K562 (cell line): ENCODE measurements at regions not wholly inside any gene's neighbourhood (a gene's known extent, or its start where the extent isn't known, plus 50 kb on each side); places are given as distances from the start of the nearest gene placed in this dataset.

Experiments used
- FOXM1 ChIP-seq, 2 experiments: fragments of 450-650 bp in 1 of 2; sonication (generic) in 1 of 2; formaldehyde crosslinking in 1 of 2; IDR thresholded peaks; 2 replicates each; pipeline versions ENCODE4 v1.6.1 to v1.9.0; 2017 to 2022; ENCODE audit warnings: low read depth in 2 of 2, mild to moderate bottlenecking in 2 of 2, missing genetic modification reagents in 1 of 2, moderate library complexity in 1 of 2
- HNRNPK ChIP-seq: fragments of 200-400 bp; formaldehyde crosslinking; IDR thresholded peaks from one replicate; pipeline ENCODE4 v1.6.1; 2018; ENCODE audit warnings: mild to moderate bottlenecking, low read depth, low read length; ENCODE audit not compliant: poor library complexity, severe bottlenecking
- NFRKB ChIP-seq: fragments of 450-650 bp; IDR thresholded peaks from 2 replicates; pipeline ENCODE4 v1.6.1; 2016; ENCODE audit warnings: low read depth
- SMAD2 ChIP-seq: fragments of 150-350 bp; IDR thresholded peaks from 2 replicates; pipeline ENCODE4 v1.6.1; 2014; ENCODE audit warnings: low read depth, mild to moderate bottlenecking, low read length
- ZKSCAN1 ChIP-seq: fragments of 150-350 bp; IDR thresholded peaks from 2 replicates; pipeline ENCODE4 v1.6.1; 2016; ENCODE audit warnings: low read depth, low read length
- ZNF239 ChIP-seq: fragments of 250-450 bp; sonication (Bioruptor Pico); IDR thresholded peaks from 2 replicates; pipeline ENCODE4 v1.4.0; 2020; ENCODE audit warnings: mild to moderate bottlenecking
- ZNF696 ChIP-seq: fragments of 250-450 bp; sonication (Bioruptor Pico); conservative IDR thresholded peaks from 2 replicates; pipeline ENCODE4 v1.4.0; 2020; ENCODE audit warnings: mild to moderate bottlenecking, moderate library complexity
- TF ChIP-seq, protein P1 (sequence below), 2 experiments: fragments of 450-650 bp; formaldehyde crosslinking in 1 of 2; IDR thresholded peaks; 2 replicates each; pipeline versions ENCODE4 v1.4.0 to v1.6.1; 2014 to 2020; ENCODE audit warnings: mild to moderate bottlenecking in 2 of 2, borderline replicate concordance in 1 of 2, low read depth in 1 of 2
- TF ChIP-seq, protein P2 (sequence below): fragments of 250-450 bp; sonication (Bioruptor Pico); IDR thresholded peaks from 2 replicates; pipeline ENCODE4 v1.4.0; 2020; ENCODE audit warnings: mild to moderate bottlenecking, moderate library complexity
- TF ChIP-seq, protein P3 (sequence below), 3 experiments: IDR thresholded peaks in 2 of 3; conservative IDR thresholded peaks in 1 of 3; 2 replicates each; pipeline ENCODE4 v1.5.1; 2011 to 2012; ENCODE audit warnings: low read length in 3 of 3, mild to moderate bottlenecking in 3 of 3, control low read depth in 2 of 3, improper control_type of control experiment in 1 of 3, inconsistent platforms in 1 of 3, low read depth in 1 of 3, mixed read lengths in 1 of 3, moderate library complexity in 1 of 3; ENCODE audit not compliant: insufficient read depth in 2 of 3
- TF ChIP-seq, protein P4 (sequence below): sonication (generic); formaldehyde crosslinking; IDR thresholded peaks from 2 replicates; pipeline ENCODE4 v1.4.0; 2020; ENCODE audit warnings: mild to moderate bottlenecking, missing genetic modification reagents

DNA sequence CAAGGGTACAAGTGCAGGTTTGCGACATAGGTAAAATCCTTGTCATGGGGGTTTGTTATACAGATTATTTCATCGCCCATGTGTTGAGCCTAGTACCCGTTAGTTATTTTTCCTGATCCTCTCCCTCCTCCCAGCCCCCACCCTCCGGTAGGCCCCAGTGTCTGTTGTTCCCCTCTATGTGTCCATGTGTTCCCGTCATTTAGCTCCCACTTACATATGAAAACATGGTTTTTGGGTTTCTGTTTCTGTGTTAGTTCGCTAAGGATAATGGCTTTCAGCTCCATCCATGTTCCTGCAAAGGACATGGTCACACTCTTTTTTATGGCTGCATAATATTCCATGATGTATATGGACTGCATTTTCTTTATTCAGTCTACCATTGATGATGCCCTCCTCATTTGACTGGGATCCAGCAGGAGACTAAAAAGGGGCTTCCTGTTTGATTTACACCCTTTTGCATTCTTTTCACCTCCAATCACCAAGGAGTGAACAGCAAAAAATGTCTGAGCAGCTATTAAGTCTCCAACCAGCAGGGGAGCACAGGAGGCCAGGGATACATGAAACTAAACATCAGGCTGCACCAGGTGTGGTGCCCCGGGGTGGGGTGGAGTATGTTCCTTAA lies 188.2 kb downstream of the SKIDA1 start (continued):
- TF ChIP-seq, protein P1, sequence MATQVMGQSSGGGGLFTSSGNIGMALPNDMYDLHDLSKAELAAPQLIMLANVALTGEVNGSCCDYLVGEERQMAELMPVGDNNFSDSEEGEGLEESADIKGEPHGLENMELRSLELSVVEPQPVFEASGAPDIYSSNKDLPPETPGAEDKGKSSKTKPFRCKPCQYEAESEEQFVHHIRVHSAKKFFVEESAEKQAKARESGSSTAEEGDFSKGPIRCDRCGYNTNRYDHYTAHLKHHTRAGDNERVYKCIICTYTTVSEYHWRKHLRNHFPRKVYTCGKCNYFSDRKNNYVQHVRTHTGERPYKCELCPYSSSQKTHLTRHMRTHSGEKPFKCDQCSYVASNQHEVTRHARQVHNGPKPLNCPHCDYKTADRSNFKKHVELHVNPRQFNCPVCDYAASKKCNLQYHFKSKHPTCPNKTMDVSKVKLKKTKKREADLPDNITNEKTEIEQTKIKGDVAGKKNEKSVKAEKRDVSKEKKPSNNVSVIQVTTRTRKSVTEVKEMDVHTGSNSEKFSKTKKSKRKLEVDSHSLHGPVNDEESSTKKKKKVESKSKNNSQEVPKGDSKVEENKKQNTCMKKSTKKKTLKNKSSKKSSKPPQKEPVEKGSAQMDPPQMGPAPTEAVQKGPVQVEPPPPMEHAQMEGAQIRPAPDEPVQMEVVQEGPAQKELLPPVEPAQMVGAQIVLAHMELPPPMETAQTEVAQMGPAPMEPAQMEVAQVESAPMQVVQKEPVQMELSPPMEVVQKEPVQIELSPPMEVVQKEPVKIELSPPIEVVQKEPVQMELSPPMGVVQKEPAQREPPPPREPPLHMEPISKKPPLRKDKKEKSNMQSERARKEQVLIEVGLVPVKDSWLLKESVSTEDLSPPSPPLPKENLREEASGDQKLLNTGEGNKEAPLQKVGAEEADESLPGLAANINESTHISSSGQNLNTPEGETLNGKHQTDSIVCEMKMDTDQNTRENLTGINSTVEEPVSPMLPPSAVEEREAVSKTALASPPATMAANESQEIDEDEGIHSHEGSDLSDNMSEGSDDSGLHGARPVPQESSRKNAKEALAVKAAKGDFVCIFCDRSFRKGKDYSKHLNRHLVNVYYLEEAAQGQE (IDR thresholded peaks at IDR 0.05; ENCODE audit: borderline replicate concordance), result no peak
- TF ChIP-seq, protein P1 (CRISPR knock-in tag; IDR thresholded peaks at IDR 0.05; ENCODE audit: low read depth), result no peak
- TF ChIP-seq ZKSCAN1 (no peak), NFRKB (no peak), FOXM1 (IDR thresholded peaks at IDR 0.05; ENCODE audit: low read depth) (0 out of 2 replicates have a peak, but pooled peaks have one; percentile 6), FOXM1 (CRISPR knock-in tag; IDR thresholded peaks at IDR 0.05; ENCODE audit: low read depth) (no peak), HNRNPK (no peak), SMAD2 (no peak), ZNF696 (CRISPR knock-in tag) (no peak), ZNF239 (no peak)
- TF ChIP-seq, protein P2, sequence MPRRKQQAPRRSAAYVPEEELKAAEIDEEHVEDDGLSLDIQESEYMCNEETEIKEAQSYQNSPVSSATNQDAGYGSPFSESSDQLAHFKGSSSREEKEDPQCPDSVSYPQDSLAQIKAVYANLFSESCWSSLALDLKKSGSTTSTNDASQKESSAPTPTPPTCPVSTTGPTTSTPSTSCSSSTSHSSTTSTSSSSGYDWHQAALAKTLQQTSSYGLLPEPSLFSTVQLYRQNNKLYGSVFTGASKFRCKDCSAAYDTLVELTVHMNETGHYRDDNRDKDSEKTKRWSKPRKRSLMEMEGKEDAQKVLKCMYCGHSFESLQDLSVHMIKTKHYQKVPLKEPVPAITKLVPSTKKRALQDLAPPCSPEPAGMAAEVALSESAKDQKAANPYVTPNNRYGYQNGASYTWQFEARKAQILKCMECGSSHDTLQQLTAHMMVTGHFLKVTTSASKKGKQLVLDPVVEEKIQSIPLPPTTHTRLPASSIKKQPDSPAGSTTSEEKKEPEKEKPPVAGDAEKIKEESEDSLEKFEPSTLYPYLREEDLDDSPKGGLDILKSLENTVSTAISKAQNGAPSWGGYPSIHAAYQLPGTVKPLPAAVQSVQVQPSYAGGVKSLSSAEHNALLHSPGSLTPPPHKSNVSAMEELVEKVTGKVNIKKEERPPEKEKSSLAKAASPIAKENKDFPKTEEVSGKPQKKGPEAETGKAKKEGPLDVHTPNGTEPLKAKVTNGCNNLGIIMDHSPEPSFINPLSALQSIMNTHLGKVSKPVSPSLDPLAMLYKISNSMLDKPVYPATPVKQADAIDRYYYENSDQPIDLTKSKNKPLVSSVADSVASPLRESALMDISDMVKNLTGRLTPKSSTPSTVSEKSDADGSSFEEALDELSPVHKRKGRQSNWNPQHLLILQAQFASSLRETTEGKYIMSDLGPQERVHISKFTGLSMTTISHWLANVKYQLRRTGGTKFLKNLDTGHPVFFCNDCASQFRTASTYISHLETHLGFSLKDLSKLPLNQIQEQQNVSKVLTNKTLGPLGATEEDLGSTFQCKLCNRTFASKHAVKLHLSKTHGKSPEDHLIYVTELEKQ, result no peak
- TF ChIP-seq, protein P3, sequence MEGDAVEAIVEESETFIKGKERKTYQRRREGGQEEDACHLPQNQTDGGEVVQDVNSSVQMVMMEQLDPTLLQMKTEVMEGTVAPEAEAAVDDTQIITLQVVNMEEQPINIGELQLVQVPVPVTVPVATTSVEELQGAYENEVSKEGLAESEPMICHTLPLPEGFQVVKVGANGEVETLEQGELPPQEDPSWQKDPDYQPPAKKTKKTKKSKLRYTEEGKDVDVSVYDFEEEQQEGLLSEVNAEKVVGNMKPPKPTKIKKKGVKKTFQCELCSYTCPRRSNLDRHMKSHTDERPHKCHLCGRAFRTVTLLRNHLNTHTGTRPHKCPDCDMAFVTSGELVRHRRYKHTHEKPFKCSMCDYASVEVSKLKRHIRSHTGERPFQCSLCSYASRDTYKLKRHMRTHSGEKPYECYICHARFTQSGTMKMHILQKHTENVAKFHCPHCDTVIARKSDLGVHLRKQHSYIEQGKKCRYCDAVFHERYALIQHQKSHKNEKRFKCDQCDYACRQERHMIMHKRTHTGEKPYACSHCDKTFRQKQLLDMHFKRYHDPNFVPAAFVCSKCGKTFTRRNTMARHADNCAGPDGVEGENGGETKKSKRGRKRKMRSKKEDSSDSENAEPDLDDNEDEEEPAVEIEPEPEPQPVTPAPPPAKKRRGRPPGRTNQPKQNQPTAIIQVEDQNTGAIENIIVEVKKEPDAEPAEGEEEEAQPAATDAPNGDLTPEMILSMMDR (IDR thresholded peaks at IDR 0.05 in 2 of 3, conservative IDR thresholded peaks at IDR 0.05 in 1 of 3; ENCODE audit: insufficient read depth in 2 of 3, low read depth in 1 of 3, low read length in 3 of 3), result 0 out of 6 replicates have a peak, but pooled peaks of 2 of the 3 experiments have one; percentile 8 to 9
- TF ChIP-seq, protein P4, sequence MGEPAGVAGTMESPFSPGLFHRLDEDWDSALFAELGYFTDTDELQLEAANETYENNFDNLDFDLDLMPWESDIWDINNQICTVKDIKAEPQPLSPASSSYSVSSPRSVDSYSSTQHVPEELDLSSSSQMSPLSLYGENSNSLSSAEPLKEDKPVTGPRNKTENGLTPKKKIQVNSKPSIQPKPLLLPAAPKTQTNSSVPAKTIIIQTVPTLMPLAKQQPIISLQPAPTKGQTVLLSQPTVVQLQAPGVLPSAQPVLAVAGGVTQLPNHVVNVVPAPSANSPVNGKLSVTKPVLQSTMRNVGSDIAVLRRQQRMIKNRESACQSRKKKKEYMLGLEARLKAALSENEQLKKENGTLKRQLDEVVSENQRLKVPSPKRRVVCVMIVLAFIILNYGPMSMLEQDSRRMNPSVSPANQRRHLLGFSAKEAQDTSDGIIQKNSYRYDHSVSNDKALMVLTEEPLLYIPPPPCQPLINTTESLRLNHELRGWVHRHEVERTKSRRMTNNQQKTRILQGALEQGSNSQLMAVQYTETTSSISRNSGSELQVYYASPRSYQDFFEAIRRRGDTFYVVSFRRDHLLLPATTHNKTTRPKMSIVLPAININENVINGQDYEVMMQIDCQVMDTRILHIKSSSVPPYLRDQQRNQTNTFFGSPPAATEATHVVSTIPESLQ (CRISPR knock-in tag), result no peak
